ENCODE measurements at regions not wholly inside any gene's neighbourhood (a gene's known extent, or its start where the extent isn't known, plus 50 kb on each side); places are given as distances from the start of the nearest gene placed in this dataset.

DNA sequence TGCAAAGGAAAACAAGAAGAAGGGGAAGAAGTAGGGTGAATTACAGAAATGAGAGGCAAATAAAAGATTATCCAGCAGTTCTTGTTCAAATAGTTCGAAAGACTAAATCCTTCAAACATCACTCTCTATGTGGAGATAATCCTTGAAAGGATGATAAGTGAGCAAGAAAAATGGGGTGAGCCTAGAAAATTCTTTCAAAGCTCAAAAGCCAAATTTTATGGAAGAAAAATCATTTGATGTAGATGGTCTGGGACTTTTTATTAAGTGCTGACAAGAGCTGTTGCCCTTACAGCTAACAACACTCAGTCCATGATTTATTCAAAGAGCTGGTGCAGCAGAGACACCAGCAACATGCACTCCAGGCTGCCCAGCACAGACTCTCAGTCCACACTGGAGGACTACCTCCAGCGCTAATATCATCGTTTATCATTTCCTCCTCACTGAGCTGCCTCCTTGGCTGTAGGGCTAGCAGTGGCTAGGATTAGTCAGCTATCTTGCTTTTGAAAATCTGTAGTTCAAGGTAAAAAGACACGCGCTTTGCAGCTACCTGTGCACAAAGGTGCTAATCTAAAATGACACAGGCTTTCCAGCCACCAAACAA is 264.8 kb upstream of the KIF2A start:
- TF ChIP-seq EP300 (IDR thresholded peaks at IDR 0.05) = no peak
- TF ChIP-seq, protein P1, sequence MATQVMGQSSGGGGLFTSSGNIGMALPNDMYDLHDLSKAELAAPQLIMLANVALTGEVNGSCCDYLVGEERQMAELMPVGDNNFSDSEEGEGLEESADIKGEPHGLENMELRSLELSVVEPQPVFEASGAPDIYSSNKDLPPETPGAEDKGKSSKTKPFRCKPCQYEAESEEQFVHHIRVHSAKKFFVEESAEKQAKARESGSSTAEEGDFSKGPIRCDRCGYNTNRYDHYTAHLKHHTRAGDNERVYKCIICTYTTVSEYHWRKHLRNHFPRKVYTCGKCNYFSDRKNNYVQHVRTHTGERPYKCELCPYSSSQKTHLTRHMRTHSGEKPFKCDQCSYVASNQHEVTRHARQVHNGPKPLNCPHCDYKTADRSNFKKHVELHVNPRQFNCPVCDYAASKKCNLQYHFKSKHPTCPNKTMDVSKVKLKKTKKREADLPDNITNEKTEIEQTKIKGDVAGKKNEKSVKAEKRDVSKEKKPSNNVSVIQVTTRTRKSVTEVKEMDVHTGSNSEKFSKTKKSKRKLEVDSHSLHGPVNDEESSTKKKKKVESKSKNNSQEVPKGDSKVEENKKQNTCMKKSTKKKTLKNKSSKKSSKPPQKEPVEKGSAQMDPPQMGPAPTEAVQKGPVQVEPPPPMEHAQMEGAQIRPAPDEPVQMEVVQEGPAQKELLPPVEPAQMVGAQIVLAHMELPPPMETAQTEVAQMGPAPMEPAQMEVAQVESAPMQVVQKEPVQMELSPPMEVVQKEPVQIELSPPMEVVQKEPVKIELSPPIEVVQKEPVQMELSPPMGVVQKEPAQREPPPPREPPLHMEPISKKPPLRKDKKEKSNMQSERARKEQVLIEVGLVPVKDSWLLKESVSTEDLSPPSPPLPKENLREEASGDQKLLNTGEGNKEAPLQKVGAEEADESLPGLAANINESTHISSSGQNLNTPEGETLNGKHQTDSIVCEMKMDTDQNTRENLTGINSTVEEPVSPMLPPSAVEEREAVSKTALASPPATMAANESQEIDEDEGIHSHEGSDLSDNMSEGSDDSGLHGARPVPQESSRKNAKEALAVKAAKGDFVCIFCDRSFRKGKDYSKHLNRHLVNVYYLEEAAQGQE (IDR thresholded peaks at IDR 0.05) = no peak
- TF ChIP-seq, protein P2, sequence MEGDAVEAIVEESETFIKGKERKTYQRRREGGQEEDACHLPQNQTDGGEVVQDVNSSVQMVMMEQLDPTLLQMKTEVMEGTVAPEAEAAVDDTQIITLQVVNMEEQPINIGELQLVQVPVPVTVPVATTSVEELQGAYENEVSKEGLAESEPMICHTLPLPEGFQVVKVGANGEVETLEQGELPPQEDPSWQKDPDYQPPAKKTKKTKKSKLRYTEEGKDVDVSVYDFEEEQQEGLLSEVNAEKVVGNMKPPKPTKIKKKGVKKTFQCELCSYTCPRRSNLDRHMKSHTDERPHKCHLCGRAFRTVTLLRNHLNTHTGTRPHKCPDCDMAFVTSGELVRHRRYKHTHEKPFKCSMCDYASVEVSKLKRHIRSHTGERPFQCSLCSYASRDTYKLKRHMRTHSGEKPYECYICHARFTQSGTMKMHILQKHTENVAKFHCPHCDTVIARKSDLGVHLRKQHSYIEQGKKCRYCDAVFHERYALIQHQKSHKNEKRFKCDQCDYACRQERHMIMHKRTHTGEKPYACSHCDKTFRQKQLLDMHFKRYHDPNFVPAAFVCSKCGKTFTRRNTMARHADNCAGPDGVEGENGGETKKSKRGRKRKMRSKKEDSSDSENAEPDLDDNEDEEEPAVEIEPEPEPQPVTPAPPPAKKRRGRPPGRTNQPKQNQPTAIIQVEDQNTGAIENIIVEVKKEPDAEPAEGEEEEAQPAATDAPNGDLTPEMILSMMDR (IDR thresholded peaks at IDR 0.05) = no peak
